Left kidney (tissue), 1 donor: ENCODE measurements at regions not wholly inside any gene's neighbourhood (a gene's known extent, or its start where the extent isn't known, plus 50 kb on each side); places are given as distances from the start of the nearest gene placed in this dataset.
"Not testable (repeated sequence)": the region's sequence is repeated elsewhere in the genome, so short reads cannot be mapped to it uniquely, and the experiment has no call there.

Experiments
- DNase-seq: peaks from one replicate; pipeline ENCODE4 v3.0.0-alpha.2; 2013

DNA sequence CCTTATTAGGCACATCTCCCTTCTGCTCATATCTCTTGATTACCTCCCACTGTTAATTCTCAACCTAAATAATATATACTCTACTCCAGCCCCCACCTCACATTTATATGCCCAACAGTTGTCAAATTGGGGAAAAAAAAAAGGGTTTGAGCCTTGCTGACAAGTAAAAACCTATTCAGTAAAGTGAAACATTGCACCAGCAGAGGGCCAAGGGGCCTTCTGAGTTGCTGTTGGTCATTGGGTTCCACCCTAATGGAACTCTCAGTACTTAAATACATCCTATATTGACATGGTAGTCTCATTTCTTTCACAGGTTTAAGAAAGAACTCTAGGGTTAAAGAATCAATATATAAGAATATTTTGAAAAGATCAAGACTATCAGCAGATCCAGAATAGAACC lies 362.2 kb downstream of the SMARCA1 start:
- DNase-seq = no peak

DNA sequence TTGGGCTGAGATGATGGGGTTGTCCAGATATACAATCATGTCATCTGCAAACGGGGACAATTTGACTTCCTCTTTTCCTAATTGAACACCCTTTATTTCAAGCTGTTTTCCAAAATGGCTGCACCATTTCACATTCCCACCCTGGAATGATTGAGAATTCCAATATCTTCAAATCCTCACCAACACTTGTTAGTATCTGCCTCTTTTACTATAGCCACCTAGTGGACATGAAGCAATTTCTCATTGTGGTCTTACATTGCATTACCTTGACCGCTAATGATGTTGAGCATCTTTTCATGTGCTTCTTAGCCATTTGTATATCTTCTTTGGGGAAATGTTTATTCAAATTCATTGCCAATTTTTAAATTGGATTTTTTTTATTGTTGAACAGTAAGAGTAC lies 364.8 kb downstream of the SMARCA1 start:
- DNase-seq = no peak

DNA sequence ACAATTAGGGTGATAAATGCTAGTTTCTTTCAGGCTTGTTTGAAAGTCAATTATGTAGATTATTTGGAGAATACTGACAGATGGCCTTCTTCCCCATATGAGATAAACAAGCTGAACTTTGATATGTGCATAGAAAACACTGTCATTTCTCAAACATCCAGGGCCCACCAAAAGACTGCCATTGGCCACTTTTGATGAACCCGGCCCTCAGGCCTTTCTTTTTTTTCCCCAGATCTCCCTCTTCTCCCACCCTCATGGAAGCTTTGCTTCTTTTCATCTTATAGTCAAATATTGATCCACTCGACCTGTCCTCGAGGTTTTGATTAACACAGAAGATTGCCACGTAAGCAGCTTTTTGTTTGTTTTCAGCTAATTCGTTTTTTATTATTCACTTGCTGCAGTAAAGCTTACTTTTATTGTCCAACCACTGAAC lies 377.4 kb downstream of the SMARCA1 start:
- DNase-seq = no peak

DNA sequence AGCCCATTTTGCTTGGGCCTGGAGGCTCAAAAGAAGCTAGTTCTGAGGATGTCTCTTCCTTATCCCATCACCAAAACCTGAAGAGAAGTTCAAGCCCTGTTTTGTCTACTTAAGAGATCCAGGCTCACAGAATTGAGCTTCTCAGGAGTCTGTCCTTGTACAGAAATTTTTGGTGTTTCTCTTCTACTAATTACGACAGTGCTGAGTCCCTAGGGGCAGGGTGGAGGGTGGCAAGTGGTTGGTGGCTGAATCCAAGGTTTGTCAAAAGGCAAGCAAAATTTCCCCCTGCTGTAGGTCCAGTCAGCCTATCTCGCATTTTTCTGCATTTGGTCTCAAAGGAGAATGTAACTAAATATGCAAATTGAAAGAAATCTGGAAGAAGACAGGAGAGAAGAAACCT lies 377.9 kb downstream of the SMARCA1 start:
- DNase-seq = no peak

DNA sequence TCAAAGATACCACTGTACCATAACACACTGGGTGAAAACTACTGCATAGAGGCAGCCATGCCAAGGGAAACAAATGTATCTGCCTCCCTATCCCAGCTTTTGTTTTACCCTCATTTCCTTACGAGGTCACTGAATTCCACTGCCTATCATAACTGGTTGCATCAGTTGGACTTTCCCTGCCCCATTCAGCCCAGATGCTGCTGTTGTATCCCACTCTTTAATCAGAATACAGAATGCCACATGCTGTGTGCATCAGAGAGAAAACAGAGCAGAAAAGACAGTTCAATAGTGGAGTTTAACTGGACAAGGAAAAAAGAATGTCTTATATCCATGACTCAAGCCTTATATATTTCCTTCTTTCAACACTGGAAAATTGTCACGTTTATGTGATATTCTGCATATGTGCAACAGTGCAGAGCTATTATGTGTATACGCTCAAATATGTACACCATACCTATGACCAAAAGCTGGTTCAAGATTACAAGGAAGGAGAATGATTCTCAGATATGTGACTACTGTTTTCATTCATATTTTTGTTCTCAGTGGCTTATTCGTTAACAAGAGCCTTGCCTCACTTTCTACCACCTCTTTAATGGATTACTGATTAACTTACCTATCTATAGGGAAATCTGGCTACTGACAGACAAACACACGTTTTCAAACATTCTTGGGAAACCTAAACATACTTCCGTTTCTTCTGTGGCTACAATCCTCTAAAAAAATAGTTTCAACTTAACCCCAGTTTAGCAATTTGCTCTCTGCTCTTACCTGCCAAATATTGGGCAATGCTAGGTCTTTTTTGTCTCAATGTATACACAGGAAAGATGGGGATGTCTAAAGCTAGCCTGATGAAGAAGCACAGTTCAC lies 378.9 kb downstream of the SMARCA1 start:
- DNase-seq = no peak

DNA sequence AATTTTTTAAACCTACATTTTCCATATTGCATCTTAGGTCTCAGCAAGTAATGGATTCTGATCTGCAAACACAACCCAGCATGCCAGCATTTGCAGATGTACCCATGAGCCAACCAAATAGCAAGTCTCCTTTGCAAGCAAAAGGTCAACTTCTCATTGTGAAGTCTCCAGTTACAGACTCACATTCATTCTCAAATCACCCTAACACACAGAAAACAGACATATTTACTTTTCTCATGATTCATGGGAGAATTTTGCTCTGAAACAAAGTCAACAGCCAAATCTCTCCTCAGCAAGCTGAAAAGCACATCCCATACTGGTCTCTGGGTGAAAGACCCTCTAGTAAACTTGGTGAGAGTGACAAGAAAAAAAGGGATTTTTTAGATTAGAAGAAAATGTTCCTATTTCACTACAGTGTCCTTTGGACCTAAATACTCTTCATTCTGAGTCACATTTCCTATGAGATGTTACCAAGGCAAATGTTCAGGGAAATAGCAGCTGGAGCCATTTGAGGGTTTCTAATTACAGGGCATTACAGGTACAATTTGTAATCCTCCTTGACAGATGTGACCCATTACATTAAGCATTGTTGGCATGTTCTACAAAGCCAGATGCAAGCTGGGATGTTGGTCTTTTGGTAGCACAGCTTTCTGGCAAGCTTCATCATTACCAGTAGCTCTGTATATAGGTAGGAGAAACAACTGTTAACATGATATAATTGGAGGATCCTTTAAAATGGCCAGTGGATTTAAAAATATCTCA lies 383.3 kb downstream of the SMARCA1 start:
- no peak for DNase-seq

DNA sequence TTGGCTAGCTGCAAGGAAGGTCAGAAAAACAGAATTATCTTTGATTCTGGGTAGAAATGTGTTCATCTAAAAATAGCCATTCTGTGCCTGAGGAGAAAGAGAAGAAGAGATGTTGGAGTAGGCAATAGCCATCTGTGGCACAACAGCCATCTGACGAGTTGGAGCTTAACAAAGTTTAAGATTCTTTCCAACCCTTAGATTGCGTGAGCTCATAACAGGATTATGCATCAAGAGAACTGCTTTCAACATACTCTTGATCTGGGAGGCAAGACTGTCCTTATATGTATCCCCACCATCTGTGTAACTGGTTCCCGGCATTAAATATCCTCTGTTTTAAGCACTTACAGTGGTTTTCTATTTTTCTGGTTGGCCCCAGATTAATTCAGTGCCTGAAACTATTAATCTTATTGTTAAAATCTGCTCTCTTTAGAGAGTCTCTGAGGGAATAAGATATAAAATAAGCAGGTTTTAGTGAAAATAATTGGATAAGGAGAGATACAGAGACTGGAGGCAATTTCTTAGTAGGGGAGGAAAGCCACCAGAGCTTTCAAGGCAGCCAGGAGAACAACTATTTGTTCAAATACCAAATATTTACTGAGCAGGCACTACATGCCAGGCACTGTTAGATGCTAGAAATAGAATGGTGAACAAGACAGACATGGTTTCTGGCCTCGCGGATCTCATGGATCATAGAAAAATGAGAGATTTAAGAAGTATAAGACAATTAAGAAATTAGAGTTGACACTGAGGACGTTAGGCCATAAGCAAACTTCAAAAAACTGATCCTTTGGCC lies 398.0 kb downstream of the SMARCA1 start:
- DNase-seq = no peak

DNA sequence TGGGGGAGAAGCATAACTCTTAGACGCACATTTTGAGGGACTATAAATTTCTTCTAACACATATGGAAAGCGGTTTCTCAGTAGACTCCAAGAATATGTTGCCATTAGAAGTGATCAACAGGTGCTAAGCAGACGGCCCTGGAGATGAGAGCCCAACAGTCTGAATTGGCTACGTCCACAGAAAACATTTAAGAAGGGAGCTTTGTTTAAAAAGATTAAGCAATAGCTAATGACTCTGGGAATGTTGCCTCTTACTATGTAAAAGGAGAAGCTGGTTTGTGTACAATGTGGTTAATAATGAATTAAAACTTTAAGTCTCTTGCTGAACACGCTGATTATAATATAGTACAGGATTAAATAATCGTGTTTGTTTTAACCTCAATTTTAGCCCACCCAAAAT lies 399.5 kb downstream of the SMARCA1 start:
- no peak for DNase-seq

DNA sequence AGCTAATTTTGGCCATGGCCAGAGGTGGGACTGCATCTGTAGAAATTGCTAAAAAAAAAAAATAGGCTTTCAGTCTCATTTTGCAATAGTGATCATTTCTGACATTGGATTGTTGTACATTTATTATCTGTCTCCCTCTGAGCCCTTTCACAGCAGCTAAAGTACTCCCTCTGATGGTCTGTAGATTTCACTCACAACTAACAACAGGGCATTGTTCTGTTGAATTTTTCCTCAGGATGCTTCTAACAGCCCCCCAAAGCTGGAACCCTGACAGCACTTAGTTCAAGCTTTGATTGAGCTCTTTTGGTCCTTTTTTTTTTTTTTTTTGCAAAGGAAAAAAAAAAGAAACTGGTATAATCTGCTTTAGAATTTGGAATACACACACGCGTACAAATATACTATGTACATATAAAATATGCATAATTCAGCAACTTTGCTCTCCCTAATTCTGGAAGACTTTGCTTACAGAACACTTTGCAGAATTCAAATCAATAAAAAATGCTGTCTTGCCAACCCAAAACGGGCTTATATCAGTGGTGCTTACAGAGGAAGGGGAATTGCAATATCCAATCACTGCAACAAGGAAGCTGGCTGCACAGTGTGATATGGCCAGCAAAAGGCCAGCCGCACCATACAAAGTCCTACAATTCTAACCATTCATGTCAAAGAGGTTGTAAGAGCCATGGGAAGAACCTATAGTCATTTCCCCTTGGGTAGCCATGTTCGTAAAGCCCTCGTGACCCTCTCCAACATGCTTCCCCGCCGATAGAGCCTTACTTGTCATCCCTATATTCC lies 406.4 kb downstream of the SMARCA1 start:
- DNase-seq = no peak

DNA sequence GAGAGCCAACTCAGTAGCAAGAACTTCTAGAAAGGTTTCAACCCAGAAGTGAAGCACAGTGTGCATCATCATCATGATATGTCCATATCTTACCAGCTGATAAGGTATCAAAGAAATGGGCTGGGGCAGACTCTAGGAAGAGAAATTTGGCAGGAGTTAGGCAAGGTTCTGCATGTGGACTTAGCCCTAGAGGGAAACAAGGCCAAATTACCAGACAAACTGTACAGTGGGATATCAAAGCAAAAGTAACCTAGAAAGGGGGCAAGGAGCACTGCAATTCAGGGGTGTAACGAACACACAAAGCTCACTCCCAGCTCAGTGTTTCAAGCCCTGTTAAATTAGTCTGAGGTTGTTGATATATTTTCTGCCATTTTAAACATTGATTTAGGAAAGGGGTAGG lies 407.4 kb downstream of the SMARCA1 start:
- DNase-seq = no peak

DNA sequence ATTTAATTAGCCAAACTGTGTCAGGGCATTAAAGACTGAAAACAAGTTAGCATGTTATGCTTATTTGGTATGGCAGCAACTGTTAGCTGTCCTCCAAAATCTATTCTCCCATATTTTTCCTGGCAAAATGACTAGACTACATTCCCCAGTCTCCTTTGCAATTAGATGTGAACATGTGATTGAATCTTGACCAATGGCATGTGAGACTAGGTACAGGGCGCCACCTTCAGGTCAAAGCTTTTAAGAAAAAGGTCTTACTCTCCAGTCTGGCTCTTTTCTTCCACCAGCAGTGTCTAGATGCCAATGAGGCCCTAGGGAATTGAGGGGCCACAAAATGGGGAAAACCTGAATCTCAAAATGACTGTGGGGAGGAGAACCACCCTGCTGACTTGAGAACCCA lies 408.2 kb downstream of the SMARCA1 start:
- no peak for DNase-seq

DNA sequence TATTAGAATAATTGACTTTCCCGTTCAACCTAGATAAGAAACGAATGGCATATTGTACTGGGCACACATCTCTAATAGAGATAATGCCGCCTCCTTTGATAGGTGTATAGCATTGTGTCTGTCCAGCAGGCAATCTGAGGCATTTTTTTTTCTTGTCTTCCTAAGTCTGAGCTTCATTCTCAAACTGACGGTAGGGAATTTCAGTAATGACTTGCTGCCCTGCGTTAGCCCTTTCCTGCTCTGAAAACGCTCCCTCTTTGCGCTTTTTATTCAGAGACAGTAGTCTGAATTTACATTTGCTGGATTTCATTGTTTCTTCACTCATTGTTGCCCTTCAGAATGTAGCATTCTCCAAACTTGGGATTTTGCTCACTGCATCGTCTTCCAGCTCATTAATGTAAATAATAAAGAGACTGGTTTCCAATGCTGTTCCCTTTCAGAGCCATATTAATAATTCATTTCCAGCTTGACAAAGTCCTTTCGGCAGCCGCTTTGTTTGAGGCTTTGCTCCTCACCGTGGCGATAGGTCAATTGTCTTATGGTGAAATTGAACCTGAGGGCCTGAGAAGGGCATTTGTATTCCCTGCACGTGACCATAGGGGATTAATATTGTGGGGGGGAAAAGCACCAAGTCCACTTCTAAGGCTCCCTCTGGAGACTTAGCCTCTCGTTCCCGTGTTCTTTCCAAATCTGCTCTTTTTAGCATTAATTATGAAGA lies 412.1 kb downstream of the SMARCA1 start:
- no peak for DNase-seq

DNA sequence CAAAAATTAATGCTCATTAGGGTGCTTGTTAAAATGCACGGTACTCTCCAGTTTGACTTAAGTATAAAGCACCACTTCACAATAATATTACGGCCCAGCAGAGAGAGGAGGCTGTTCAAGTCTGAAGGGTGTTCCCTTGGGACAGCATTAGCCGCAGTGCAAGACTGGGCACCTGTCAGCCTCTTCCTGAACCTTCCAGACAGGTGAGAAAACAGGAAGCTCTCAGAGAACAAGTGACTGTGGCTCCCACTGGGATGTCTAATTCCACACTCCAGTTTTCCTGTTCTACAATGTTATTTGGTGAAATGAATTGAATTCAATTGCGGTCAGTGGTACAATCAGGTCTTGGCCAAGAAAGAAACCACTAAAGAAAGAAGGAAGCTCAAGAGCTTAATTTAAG lies 414.4 kb downstream of the SMARCA1 start:
- no peak for DNase-seq

DNA sequence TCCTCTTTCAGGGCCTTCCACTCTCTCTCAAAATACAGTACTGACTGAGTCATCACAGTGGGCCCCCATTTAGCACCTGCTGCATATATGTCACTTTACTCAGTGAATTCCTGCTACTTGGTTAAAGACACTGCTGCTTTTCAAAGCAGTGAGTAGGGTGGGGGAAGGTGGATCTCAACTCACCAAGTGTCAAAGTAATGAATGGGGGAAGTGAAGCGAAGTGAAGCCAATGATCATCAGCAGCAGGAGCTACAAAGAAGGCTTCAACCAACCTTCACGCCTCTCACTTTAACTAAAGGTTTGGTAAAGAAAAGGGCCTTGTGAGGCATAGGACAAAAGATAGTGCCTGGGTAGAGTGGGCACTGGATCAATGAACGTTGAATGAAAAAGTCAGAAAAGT lies 424.1 kb downstream of the SMARCA1 start:
- no peak for DNase-seq

DNA sequence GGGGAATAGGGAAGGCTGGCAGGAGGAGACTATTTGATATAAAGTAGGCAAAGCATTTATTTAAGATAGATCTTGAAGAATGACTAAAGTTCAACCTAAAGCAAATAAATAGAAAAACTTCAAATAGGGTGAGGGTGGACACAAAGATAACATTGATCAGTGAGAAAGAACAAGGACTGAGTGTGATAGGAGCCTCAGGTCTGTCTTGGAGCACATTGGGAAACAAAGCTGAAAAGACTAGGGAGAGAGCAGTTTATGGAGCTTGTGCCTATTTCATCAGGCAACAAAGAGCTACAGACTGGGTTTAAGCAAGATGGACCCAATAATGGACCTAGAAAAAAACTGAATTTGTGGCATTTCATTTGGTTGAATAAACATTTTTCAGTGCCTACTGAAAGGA lies 425.6 kb downstream of the SMARCA1 start:
- DNase-seq = no peak

DNA sequence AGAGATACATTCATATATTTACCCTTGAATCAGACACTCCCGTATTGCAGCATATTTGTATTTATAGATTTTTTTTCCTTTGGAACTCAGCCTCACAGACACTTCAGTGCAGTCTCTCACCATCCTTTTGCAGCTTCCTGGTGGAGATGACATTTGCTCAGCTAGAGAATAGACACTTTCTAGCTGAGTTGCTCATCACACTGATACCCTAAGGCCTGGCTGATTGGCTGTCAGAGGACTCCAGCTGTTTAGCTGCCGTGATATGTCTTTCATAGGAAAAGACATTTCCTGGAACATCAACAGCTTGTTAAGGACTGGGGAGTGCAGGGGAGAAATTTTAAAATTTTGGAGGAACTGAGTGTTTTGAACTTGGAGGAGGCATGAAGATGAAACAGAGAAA lies 429.6 kb downstream of the SMARCA1 start:
- no peak for DNase-seq

DNA sequence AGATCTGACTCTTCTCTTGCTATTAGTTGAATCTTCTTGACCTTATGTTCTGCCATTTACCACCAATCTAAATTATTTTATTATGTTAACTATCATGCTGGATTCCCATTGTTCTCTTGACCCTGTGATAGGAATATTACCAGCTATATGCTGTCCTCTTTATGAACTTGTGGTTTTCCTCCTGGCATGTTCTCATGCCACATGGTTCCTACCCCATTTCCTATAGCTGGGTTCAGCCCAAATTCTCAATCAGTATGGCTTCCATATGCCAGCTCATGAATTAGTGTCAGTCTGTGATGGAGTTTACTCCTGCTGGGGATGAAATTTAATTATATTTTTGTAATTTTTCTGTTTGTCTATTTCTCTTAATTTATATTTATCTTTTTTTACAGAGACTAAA lies 430.5 kb downstream of the SMARCA1 start:
- DNase-seq = no peak

DNA sequence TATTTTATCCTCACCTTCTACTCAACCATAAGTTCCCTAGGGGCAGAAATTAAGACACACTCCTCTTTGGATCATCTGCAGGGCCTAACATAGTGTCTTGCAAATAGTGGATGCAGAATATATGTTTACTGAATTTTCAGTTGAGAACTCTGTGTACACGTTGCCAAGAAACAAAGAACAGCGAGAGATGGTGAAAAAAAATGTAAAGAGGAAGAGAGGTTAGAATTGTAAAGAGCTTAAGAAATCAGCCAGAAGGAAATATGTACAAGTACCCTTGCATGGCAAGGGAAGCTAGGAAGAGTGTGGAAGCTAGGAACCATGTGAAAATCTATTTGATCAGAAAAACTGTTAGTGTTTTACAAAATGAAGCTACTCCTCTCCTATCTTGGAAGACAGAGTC lies 431.0 kb downstream of the SMARCA1 start:
- no peak for DNase-seq

DNA sequence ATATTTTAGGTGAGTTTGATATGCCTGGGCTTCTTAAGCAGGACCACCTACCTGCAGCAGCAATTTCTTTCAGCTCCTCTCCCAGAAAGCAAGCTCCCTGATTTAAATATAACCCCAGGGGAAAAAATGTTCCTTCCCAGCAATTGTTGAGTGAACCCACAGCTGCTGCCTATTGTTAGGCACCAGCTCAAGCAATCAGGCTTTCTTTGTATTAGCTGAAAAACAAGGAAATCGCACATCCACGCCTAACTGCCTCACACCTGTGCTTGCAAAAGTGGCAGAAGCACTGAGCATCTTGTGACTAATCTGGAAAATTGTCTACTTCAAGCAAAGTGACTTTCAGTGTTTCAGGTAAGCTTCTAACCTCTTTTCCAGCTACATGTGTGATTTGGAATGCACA lies 432.2 kb downstream of the SMARCA1 start:
- no peak for DNase-seq

DNA sequence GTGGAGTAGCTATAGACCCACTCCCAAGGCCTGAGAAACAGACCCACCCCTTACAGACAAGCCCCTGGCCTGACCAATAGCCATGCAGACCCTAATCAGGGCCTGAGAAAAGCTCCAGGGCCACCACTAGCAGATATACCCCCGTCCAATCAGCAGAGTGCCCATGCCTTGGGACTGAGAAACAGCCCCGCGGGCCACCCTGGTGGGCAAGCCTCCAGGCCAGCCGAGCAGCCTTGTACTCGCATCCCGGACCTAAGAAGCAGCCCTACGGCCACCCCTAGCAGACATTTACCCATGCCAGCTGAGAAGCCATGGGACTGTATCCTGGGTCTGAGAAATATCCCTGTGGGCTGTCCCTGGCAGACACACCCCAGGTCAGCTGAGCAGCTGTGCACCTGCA lies 436.5 kb downstream of the SMARCA1 start:
- DNase-seq = no peak

DNA sequence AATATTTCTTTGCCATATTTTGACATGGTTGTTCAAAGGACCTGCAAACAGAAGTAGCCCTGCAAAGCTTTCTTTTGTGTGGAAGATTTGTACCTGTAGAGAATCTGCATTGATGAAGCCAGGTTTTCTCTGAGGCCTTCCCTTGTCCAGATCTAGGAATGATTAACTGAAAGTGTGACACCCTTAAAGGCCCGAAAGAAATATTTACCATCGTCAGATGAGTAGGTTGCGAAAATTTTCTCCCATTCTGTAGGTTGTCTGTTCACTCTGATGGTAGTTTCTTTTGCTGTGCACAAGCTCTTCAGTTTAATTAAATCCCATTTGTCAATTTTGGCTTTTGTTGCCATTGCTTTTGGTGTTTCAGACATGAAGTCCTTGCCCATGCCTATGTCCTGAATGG lies 439.0 kb downstream of the SMARCA1 start:
- not testable (repeated sequence) for DNase-seq
